Fibroblast of the conjunctiva (primary cell): ENCODE measurements at regions not wholly inside any gene's neighbourhood (a gene's known extent, or its start where the extent isn't known, plus 50 kb on each side); places are given as distances from the start of the nearest gene placed in this dataset.

ENCODE experiments used
- DNase-seq: peaks from one replicate; pipeline ENCODE4 v3.0.0-alpha.2; 2010; ENCODE audit warnings: low read depth

- peak; percentile 27 for DNase-seq
Observed at GRCh38 chr18:46411867-46412690, 244.9 kb downstream of the LOXHD1 start.

GRCh38 chr18:46412916-46413315 is 244.1 kb downstream of the LOXHD1 start:
- DNase-seq = no peak

GRCh38 chr18:46413684-46414083 is 243.3 kb downstream of the LOXHD1 start:
- DNase-seq = no peak

- DNase-seq = no peak
Observed at GRCh38 chr18:46414863-46415262, 242.2 kb downstream of the LOXHD1 start.

GRCh38 chr18:46415532-46416252 is 241.3 kb downstream of the LOXHD1 start:
- no peak for DNase-seq

- no peak for DNase-seq
Observed at GRCh38 chr18:46416706-46417638, 240.0 kb downstream of the LOXHD1 start.

GRCh38 chr18:46418663-46419260 is 238.3 kb downstream of the LOXHD1 start:
- no peak for DNase-seq

- no peak for DNase-seq
Observed at GRCh38 chr18:46419391-46420141, 237.5 kb downstream of the LOXHD1 start.

- no peak for DNase-seq
Observed at GRCh38 chr18:46421973-46422551, 235.0 kb downstream of the LOXHD1 start.

- peak; percentile 10 for DNase-seq
Observed at GRCh38 chr18:46422552-46423055, 234.4 kb downstream of the LOXHD1 start.

GRCh38 chr18:46423226-46423805 is 233.7 kb downstream of the LOXHD1 start:
- no peak for DNase-seq

- DNase-seq = no peak
Observed at GRCh38 chr18:46424898-46425297, 232.1 kb downstream of the LOXHD1 start.

- DNase-seq = no peak
Observed at GRCh38 chr18:46425511-46425910, 231.5 kb downstream of the LOXHD1 start.

- no peak for DNase-seq
Observed at GRCh38 chr18:46426021-46426678, 230.9 kb downstream of the LOXHD1 start.

GRCh38 chr18:46426679-46427047 is 230.4 kb downstream of the LOXHD1 start:
- no peak for DNase-seq
